ENCODE measurements at regions not wholly inside any gene's neighbourhood (a gene's known extent, or its start where the extent isn't known, plus 50 kb on each side); places are given as distances from the start of the nearest gene placed in this dataset.

DNA sequence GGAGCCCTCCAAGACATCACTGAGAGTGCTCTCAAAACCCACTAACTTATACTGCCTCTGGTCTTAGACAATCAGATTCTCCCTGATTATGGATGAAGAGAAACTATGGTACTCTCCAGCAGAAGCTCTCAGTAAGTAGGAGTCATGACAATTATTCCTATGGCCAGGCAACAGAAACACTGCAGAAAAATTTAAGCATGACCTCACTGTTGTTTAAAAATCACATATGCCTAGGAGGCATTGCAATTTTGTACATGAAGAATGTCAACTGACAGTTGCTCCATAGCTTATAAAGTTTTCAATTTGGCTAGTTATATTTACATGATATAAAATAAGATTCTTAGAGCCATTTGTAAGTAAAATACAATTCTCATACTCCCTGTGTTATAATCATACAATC, 105.9 kb upstream of the LSM8 start:
- intact Hi-C loops (cut with micrococcal nuclease): no loop called here
- no peaks in the 10 kb centered on the region for H3K27me3 Mint-ChIP-seq
- POLR2A ChIA-PET: no interaction called here
- TF ChIP-seq, protein P1, sequence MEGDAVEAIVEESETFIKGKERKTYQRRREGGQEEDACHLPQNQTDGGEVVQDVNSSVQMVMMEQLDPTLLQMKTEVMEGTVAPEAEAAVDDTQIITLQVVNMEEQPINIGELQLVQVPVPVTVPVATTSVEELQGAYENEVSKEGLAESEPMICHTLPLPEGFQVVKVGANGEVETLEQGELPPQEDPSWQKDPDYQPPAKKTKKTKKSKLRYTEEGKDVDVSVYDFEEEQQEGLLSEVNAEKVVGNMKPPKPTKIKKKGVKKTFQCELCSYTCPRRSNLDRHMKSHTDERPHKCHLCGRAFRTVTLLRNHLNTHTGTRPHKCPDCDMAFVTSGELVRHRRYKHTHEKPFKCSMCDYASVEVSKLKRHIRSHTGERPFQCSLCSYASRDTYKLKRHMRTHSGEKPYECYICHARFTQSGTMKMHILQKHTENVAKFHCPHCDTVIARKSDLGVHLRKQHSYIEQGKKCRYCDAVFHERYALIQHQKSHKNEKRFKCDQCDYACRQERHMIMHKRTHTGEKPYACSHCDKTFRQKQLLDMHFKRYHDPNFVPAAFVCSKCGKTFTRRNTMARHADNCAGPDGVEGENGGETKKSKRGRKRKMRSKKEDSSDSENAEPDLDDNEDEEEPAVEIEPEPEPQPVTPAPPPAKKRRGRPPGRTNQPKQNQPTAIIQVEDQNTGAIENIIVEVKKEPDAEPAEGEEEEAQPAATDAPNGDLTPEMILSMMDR (IDR thresholded peaks at IDR 0.05): no peak
- TF ChIP-seq EZH2 (IDR thresholded peaks at IDR 0.05; ENCODE audit: borderline replicate concordance, insufficient read depth, low read depth, low read length, poor library complexity, severe bottlenecking): no peak
- no peaks in the 10 kb centered on the region for H3K36me3 ChIP-seq (replicated peaks in 1 of 2; ENCODE audit: control extremely low read depth in 1 of 2, control insufficient read depth in 1 of 2, extremely low read depth in 1 of 2, insufficient read depth in 2 of 2, low read length in 1 of 2)
- H3K27me3 ChIP-seq (replicated peaks in 1 of 4; ENCODE audit: control extremely low read depth in 1 of 4, control insufficient read depth in 3 of 4, insufficient read depth in 4 of 4, low read length in 3 of 4): no peaks in the 10 kb centered on the region
- H3K4me1 Mint-ChIP-seq: peaks cover 3% of the 10 kb centered on the region
- H3K9me3 Mint-ChIP-seq (ENCODE audit: insufficient read depth): no peaks in the 10 kb centered on the region
- no peak overlapping the region for H3K27ac Mint-ChIP-seq
- DNase-seq (no peak), ATAC-seq (ENCODE audit: low read depth) (no peak)
- H3K4me3 Mint-ChIP-seq: no peak overlapping the region
- CTCF ChIA-PET: no interaction called here
- no peak overlapping the region for H2AFZ ChIP-seq (ENCODE audit: insufficient read depth, low read depth, low read length, poor library complexity, severe bottlenecking)
- no peak overlapping the region for H3K4me2 ChIP-seq (replicated peaks; ENCODE audit: low read depth, low read length, poor library complexity, severe bottlenecking)
- H3K79me2 ChIP-seq (ENCODE audit: control insufficient read depth, insufficient read depth, low read length): no peaks in the 10 kb centered on the region
- H4K20me1 ChIP-seq (ENCODE audit: control insufficient read depth, insufficient read depth, low read length, poor library complexity, severe bottlenecking): no peaks in the 10 kb centered on the region
- H3K27ac ChIP-seq (ENCODE audit: low read length in 2 of 2): no peak overlapping the region
- no peaks in the 10 kb centered on the region for H3K4me1 ChIP-seq (ENCODE audit: control insufficient read depth in 2 of 2, insufficient read depth in 2 of 2, low read length in 2 of 2)
- no peak overlapping the region for H3K4me3 ChIP-seq (ENCODE audit: control extremely low read depth in 1 of 5, extremely low read depth in 1 of 5, insufficient read depth in 1 of 5, low read depth in 2 of 5, low read length in 4 of 5)
- H3K9ac ChIP-seq (ENCODE audit: low read length): no peak overlapping the region
- no peaks in the 10 kb centered on the region for H3K9me3 ChIP-seq (ENCODE audit: control extremely low read depth in 1 of 3, control insufficient read depth in 2 of 3, insufficient read depth in 1 of 3, low read length in 2 of 3)

DNA sequence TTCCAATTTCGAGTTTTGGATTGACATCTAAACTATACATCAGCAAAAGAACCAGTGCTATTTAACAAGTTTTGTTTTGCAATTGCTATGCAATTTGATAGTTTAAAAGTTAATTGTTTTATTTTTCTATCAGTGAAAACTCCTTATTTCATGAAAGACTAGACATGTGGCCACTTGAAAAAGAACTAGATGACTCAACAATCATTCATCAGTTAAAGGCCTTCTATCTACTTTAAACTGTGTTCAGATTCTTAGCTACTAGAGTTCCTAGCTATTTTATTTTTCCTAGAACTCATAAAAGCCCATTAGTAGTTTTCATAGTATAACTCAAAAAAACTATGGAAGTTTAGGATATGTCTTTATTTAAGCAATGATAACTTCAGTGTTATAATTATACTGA, 104.6 kb upstream of the LSM8 start:
- TF ChIP-seq EZH2 (IDR thresholded peaks at IDR 0.05; ENCODE audit: borderline replicate concordance, insufficient read depth, low read depth, low read length, poor library complexity, severe bottlenecking): no peak
- TF ChIP-seq, protein P1 (IDR thresholded peaks at IDR 0.05): no peak

More for the DNA sequence above, 104.6 kb upstream of the LSM8 start:
- Histone ChIP-seq H3K9me3 (ENCODE audit: control extremely low read depth in 1 of 3, control insufficient read depth in 2 of 3, insufficient read depth in 1 of 3, low read length in 2 of 3) (no peaks in the 10 kb centered on the region), H3K9ac (ENCODE audit: low read length) (no peak overlapping the region), H2AFZ (ENCODE audit: insufficient read depth, low read depth, low read length, poor library complexity, severe bottlenecking) (no peak overlapping the region), H3K79me2 (ENCODE audit: control insufficient read depth, insufficient read depth, low read length) (no peaks in the 10 kb centered on the region), H3K4me3 (ENCODE audit: control extremely low read depth in 1 of 5, extremely low read depth in 1 of 5, insufficient read depth in 1 of 5, low read depth in 2 of 5, low read length in 4 of 5) (no peak overlapping the region), H3K4me1 (ENCODE audit: control insufficient read depth in 2 of 2, insufficient read depth in 2 of 2, low read length in 2 of 2) (no peaks in the 10 kb centered on the region), H3K36me3 (replicated peaks in 1 of 2; ENCODE audit: control extremely low read depth in 1 of 2, control insufficient read depth in 1 of 2, extremely low read depth in 1 of 2, insufficient read depth in 2 of 2, low read length in 1 of 2) (no peaks in the 10 kb centered on the region), H3K27me3 (replicated peaks in 1 of 4; ENCODE audit: control extremely low read depth in 1 of 4, control insufficient read depth in 3 of 4, insufficient read depth in 4 of 4, low read length in 3 of 4) (no peaks in the 10 kb centered on the region), H3K27ac (ENCODE audit: low read length in 2 of 2) (no peak overlapping the region), H4K20me1 (ENCODE audit: control insufficient read depth, insufficient read depth, low read length, poor library complexity, severe bottlenecking) (no peaks in the 10 kb centered on the region), H3K4me2 (replicated peaks; ENCODE audit: low read depth, low read length, poor library complexity, severe bottlenecking) (no peak overlapping the region)
- no peaks in the 10 kb centered on the region for H3K9me3 Mint-ChIP-seq (ENCODE audit: insufficient read depth)
- H3K27me3 Mint-ChIP-seq: no peaks in the 10 kb centered on the region
- intact Hi-C loops (cut with micrococcal nuclease): no loop called here
- DNase-seq (no peak), ATAC-seq (ENCODE audit: low read depth) (no peak)
- no peak overlapping the region for H3K27ac Mint-ChIP-seq
- H3K4me3 Mint-ChIP-seq: no peak overlapping the region
- peaks cover 3% of the 10 kb centered on the region for H3K4me1 Mint-ChIP-seq
- ChIA-PET POLR2A (no interaction called here), CTCF (interaction anchor here (1.2 kb wide), 1 partner anchor 11 kb away, joined by 4 read pairs; no protein-coding TSS in a partner anchor)
- WGBS (ENCODE audit: insufficient coverage): no CpG with 5 or more reads among the region's 1 CpG

All from B cell (primary cell).